Fibroblast of villous mesenchyme (primary cell): ENCODE measurements at regions not wholly inside any gene's neighbourhood (a gene's known extent, or its start where the extent isn't known, plus 50 kb on each side); places are given as distances from the start of the nearest gene placed in this dataset.

Experiments used
- DNase-seq: peaks from one replicate; pipeline ENCODE4 v3.0.0-alpha.2; 2010; ENCODE audit warnings: low read depth
- H3K4me3 ChIP-seq: 2 replicates; pipeline ENCODE4 v1.5.1; 2011; ENCODE audit warnings: low read depth, mild to moderate bottlenecking, low read length
- CTCF ChIP-seq: IDR thresholded peaks from 2 replicates; pipeline ENCODE4 v1.5.1; 2012; ENCODE audit warnings: low read depth, mild to moderate bottlenecking, low read length; ENCODE audit not compliant: insufficient read depth

GRCh38 chr5:2475902-2476301 lies 275.6 kb downstream of the IRX2 start:
- DNase-seq = no peak
- H3K4me3 ChIP-seq = no peak overlapping the region
- TF ChIP-seq CTCF = no peak

- H3K4me3 ChIP-seq = no peak overlapping the region
- TF ChIP-seq CTCF = no peak
- DNase-seq = no peak
Observed at GRCh38 chr5:2472670-2473069, 278.8 kb downstream of the IRX2 start.

GRCh38 chr5:2471152-2471879 lies 280.2 kb downstream of the IRX2 start:
- no peak overlapping the region for H3K4me3 ChIP-seq
- TF ChIP-seq CTCF = no peak
- DNase-seq = no peak

GRCh38 chr5:2466966-2467365 lies 284.5 kb downstream of the IRX2 start:
- TF ChIP-seq CTCF = no peak
- no peak overlapping the region for H3K4me3 ChIP-seq
- no peak for DNase-seq

- no peak overlapping the region for H3K4me3 ChIP-seq
- TF ChIP-seq CTCF = no peak
- DNase-seq = no peak
Observed at GRCh38 chr5:2465383-2465782, 286.1 kb downstream of the IRX2 start.

GRCh38 chr5:2464141-2464540 lies 287.3 kb downstream of the IRX2 start:
- H3K4me3 ChIP-seq = no peak overlapping the region
- TF ChIP-seq CTCF = no peak
- DNase-seq = no peak
